GM19239 (cell line): ENCODE measurements at regions not wholly inside any gene's neighbourhood (a gene's known extent, or its start where the extent isn't known, plus 50 kb on each side); places are given as distances from the start of the nearest gene placed in this dataset.
A peak's percentile ranks its signal among the peaks of the same experiment; 100 is the strongest.
"Not testable (repeated sequence)": the region's sequence is repeated elsewhere in the genome, so short reads cannot be mapped to it uniquely, and the experiment has no call there.

Experiments used
- DNase-seq: peaks from one replicate; pipeline ENCODE4 v3.0.0; 2011; ENCODE audit warnings: low spot score; ENCODE audit not compliant: insufficient read length
- FAIRE-seq: peaks from 2 replicates; lab custom pipeline; 2011; peaks lifted over from hg19 to GRCh38; lab: Jason Lieb, UNC

DNA sequence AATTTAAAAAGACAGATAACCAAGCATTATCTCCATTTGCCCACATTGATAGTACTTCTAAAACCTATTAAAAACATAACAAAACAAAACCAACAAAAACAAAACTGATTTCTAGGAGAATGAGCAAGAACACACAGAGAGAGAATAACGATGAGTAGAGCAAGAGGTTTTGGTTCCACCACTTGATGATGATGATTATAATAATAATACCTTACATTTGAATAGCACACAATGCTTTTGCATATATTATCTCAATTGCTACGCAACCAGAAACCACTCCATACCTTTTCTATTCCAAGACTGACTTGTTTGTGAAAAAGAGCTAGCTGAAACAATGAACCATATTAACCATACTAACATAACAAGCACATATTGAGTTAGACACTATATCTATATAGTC is 1090.9 kb downstream of the SH3BGRL start:
- no peak for DNase-seq
- no peak for FAIRE-seq

DNA sequence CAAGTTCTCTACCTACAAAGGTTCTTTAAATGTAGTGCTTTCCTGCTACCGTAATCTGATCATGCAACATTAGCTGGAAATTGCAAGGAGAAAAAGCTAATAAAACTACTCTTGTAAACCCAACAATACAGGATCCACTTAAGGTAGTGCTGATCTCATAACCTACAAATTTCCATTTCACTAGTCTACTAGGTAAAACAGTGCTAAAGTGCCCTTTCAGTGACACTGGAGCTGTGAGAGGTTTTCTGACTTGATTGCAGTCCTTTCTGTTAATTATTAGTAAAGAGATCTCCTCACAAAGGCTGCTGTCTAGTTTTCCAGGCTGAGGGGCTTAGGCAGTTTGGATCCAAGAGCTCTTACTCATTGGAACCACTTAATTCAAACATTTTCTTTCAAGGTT is 1118.7 kb downstream of the SH3BGRL start:
- DNase-seq (no peak), FAIRE-seq (no peak)

DNA sequence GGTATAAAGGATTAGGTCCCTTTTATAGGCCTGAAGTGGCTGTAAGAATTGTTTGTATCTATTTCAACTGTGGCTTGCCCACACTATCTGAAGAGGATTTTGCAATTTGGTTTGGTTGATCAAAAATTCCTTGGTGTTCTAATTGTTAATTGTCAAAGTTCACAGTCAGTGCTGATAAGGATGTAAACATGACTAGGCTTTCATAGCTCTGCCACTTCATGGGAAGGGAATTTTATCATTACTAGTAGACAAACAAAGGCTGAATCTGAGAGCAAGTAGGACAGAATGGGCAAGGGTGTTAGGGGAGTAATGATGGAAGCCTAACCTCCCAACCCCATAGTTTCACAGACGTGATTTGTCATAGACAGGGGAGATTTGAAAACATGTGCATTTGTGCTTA is 1131.7 kb downstream of the SH3BGRL start:
- FAIRE-seq (no peak), DNase-seq (no peak)

DNA sequence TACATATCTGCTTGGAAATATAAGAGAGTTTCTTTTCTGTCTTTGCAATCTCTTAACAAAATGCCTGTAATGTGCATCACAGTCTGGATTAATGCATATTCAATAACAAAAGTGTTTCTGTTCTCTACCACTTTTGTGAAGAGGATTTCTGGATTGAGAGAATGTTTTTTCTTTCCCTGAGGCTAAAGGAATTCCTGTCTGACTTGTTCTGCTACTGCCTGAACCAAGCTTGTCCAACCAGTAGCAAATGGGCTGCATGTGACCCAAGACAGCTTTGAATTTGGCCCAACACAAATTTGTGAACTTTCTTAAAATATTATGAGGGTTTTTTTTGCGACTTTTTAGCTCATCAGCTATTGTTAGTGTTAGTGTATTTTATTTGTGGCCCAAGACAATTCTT is 1133.9 kb downstream of the SH3BGRL start:
- no peak for FAIRE-seq
- no peak for DNase-seq

DNA sequence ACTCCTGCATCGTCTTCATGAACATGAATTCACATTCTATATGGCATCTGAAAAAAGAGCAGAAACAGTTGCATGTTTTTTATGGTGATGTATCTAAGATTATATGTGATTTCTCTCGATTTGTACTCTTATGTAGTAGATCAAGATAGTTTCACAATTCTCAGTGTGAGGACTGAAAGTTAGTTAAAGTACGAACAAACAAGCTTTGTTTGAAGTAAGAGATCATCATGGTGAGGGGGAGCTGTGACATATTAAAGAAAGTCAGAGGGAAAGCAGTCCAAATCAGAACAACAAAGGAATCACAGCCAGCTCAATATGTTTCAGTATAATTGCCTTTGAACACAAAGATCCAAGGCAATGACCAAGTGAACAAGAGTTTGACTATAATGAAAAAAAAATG is 1140.6 kb downstream of the SH3BGRL start:
- DNase-seq (no peak), FAIRE-seq (no peak)

DNA sequence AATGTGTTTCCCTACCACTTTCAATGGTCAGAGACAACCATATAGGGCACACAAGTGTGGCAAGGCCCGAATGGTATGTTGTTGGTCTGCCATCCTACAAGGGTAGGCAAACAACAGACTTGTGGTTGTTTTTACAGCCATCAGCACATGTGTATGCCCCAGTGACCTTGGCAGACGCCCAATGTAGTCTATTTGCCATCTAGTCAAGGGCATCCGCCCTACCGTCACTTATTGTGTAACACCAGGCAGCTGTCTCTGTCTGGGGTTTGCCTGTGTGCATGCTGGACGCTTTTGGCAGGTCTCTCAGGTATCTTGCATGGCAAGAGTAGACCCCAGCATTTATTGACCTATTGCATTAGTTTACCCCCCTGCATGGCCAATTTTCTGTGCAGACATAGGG is 1145.5 kb upstream of the POU3F4 start:
- DNase-seq (no peak), FAIRE-seq (no peak)

DNA sequence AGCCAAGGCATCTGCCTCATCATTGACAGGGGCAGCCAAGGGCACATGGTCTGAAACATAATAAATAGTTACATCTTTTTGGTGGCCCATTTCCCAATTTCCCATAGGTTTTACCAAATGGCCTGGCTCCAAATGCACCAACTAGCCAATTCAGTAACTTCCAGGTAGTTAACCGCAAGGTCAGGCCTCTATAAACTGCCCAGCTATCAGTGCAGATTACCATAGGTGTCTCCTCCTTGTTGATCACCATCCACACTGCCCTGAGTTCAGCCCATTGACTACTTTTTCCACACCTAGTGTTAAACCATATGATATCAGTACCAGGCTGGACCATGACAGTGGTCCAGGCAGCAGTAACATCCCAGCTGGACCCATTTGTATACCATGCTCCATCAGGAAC is 1145.1 kb upstream of the POU3F4 start:
- FAIRE-seq (no peak), DNase-seq (no peak)

DNA sequence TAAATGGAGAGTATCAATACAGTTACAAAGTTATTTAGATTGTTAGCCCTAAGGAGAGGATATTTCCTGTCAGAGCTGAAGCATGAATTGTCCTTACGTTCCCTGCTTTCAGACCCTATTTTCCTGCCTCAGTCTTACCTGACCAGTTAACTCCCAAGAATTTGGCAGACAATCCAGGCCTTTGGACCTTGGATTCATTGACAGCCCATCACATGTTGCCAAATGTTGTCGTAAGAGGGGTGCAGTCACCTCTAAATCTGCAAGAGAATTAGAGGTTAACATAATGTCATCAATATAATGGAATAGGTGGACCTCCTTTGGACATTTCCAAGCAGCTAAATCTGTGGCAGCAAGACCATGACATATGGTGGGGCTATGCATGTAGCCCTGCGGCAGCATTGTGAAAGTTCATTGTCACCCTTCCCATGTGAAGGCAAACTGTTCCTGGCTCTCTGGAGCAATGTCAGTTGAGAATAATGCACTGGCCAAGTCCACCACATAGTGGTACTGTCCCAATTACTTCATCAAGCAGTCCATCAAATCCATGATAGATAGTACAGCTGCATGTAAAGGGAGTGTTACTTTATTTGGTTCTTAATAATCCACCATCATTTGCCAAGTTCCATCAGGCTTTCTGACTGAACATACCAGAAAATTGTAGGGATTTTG is 1137.0 kb upstream of the POU3F4 start:
- FAIRE-seq (no peak), DNase-seq (no peak)

DNA sequence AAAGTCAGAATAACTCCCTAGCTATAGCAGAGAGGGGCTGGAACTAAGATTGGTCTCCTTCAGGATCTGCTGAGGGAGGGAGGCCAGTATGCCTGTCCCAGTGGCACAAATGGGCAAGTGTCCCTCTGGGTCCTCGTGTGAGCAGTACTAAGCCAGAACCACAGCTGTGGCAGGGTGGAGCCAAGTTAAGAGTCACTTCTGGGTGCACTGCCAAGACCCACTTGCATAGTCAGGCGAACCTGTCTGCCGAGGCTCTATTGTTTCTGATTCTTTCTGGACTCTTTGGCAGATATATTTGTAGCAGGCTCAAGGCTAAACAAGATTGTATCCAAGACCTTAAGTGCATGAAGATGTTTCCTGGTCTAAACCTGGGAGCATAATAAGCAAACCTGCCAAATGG is 1123.7 kb upstream of the POU3F4 start:
- FAIRE-seq (peak; percentile 40), DNase-seq (no peak)

DNA sequence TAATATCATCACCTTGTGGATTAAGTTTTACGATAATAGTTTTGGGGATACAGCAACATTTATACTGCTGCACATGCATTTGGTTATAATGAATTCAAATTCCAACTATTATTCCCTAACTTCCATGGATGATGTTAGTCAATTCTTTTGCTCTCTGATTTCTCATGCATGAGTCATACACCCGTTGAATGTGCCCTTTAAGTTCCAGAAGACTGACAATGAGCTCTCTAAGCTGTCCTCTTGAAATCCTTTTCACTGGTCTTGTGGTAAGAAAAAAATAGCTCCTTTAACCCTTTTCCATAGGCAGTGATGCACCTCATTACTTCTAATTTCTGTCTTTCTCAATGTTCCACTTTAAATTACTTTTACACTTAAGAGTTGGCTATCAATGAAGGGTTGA is 1095.2 kb upstream of the POU3F4 start:
- FAIRE-seq = no peak

DNA sequence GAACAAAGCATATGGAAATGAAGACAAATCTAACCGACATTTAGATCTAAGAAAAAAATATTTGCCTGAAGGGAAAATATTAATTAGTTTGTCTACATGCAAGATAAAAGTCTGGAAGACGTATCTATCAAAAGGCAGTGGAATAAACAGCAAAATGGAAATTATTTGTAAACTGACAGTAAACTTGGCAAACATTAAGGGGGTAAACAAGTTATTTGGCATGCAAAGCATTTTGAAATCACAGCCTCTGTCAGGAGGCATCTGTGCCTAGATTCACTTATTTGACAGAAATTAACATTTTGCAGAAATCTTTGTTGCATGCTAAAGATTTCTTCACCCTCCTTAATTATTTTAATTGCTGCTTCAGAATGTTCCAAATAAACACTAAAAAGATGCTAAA is 1065.8 kb upstream of the POU3F4 start:
- no peak for DNase-seq
- no peak for FAIRE-seq

More for the DNA sequence above, 1095.2 kb upstream of the POU3F4 start:
- no peak for DNase-seq

DNA sequence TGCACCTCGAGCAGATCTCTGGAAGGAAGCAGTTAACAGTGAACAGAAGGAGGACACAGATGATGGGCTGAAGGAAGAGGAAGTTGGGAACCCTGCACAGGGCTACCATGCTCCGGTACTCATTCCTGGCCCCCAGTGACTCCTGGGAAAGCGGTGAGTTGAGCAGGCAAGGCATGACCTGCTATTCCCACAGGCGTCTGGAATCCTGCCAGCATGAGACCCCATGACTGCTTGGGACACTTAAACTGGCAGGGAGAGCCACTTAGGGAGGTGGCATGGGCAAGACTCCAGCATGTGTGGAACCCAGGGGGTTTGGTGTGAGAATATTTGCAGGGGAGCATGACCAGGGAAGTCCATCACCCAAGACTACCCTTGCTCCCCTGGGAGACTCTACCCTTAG is 1056.4 kb upstream of the POU3F4 start:
- no peak for DNase-seq
- no peak for FAIRE-seq

DNA sequence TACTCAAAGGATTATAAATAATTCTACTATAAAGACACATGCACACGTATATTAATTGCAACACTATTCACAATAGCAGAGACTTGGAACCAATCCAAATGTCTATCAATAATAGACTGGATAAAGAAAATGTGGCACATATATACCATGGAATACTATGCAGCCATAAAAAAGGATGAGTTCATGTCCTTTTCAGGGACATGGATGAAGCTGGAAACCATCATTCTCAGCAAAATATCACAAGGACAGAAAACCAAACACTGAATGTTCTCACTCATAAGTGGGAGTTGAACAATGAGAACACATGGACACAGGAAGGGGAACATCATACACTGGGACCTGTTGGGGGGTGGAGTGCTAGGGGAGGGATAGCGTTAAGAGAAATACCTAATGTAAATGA is 1052.2 kb upstream of the POU3F4 start:
- not testable (repeated sequence) for DNase-seq, FAIRE-seq

DNA sequence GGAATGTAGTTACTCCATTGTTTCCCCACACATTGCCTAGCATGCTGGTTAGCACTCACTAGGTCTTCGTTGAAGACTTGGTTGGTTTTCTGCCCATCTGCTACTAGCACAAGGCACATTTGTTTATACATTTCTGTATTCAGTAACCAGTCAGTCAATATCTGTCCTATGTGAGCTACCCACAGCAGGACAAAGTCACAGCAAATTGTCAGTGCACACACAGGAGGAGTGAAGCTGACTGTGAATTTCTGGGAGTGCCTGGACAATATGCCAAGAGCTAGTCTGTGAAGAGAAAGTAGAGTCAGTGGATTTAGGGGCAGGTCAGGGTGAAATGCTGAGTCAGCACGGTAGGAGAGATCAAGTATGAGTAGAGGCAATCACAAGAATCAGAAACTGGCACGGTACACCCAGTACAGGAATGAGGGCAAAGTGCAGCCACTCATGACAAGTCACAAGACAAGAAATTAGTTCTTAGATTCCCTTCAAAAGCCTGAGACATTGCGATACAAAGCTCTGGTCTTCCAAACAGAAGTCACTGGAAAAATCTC is 1049.8 kb upstream of the POU3F4 start:
- DNase-seq (no peak), FAIRE-seq (no peak)

DNA sequence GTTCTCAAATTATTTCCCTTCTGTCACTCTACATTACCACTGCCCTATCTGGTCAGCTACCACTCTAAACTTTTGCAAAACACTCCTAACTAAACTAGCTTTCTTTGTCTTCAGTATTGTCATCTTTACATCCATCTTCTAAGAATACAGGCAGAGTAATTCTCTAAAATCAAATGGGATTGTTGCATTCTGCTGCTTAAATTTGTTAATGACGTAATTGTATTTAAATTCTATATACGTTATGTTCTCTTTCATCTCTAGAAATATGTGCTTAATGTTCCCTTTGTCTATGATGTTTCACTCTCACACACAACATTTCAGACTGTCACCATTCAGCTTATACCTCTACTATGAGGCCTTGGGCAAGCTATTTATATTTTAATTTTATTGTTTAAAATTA is 1041.1 kb upstream of the POU3F4 start:
- DNase-seq (no peak), FAIRE-seq (no peak)
